ENCODE measurements at regions not wholly inside any gene's neighbourhood (a gene's known extent, or its start where the extent isn't known, plus 50 kb on each side); places are given as distances from the start of the nearest gene placed in this dataset.

DNA sequence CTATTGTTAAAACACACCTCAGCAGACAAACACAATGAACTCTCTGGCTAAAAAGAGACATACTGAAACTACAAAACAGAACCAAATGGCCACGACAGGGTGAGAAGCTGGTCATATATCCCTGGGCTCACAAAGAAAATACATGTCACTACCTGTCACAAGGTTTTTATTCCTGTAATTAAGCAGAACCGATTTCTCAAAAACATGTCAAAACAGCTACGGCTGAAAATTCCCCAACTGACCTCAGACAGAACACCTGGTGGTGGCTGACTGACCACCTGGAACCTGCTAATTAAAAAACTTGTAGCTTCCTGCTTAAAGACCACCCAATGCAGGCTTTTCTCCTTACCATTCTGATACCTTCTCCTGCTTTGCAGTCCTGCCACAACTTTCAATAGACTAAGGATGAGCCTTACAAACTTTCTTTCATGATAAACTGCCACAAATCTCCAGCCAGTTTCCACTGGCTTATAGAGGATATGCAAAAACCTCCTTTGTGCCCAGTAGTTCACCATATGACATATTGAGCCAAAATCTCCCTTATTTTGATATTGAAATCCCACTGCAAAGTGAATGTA lies 571.9 kb downstream of the SPOCK3 start:
- intact Hi-C loops (cut with micrococcal nuclease) (no loop called here), dilution Hi-C loops (cut with HindIII; ENCODE audit: low sequenced_read_pairs, unreplicated experiment) (no loop called here), in situ Hi-C loops (cut with MboI; ENCODE audit: low sequenced_read_pairs) (no loop called here)
- Histone ChIP-seq H3K4me3 (ENCODE audit: insufficient read depth, low read depth, low read length) (no peak overlapping the region), H3K23ac (ENCODE audit: low read depth, low read length) (no peak overlapping the region), H4K5ac (ENCODE audit: low read depth, low read length) (no peak overlapping the region), H3K18ac (ENCODE audit: low read depth, low read length) (no peak overlapping the region), H4K91ac (ENCODE audit: insufficient read depth, low read depth, low read length) (no peak overlapping the region), H2BK5ac (ENCODE audit: low read depth, low read length, poor library complexity, severe bottlenecking) (no peak overlapping the region), H3K9me1 (ENCODE audit: insufficient read depth, low read length) (no peaks in the 10 kb centered on the region), H3K4ac (ENCODE audit: low read depth, low read length) (no peak overlapping the region), H3K14ac (replicated peaks; ENCODE audit: low read depth, low read length) (no peak overlapping the region), H2AFZ (replicated peaks; ENCODE audit: low read length, poor library complexity) (no peak overlapping the region), H2AK9ac (replicated peaks; ENCODE audit: low read depth, low read length, poor library complexity) (no peak overlapping the region), H2BK120ac (ENCODE audit: low read depth, low read length) (no peak overlapping the region), H3K79me1 (ENCODE audit: low read depth in 1 of 2, low read length in 2 of 2) (no peaks in the 10 kb centered on the region), H4K20me1 (ENCODE audit: insufficient read depth, low read length) (no peaks in the 10 kb centered on the region), H3K56ac (ENCODE audit: extremely low read depth, insufficient read depth, low read length) (no peak overlapping the region), H2BK15ac (ENCODE audit: low read depth, low read length) (no peak overlapping the region), H3K9ac (ENCODE audit: low read depth, low read length) (no peak overlapping the region), H2BK20ac (ENCODE audit: low read depth, low read length) (no peak overlapping the region), H3K9me3 (ENCODE audit: control insufficient read depth, insufficient read depth, low read length) (no peaks in the 10 kb centered on the region), H2AK5ac (ENCODE audit: low read depth, low read length) (no peak overlapping the region), H3K36me3 (ENCODE audit: control insufficient read depth, insufficient read depth, low read length) (no peaks in the 10 kb centered on the region), H3K4me1 (ENCODE audit: control insufficient read depth, insufficient read depth, low read length) (no peaks in the 10 kb centered on the region), H3K27me3 (ENCODE audit: control insufficient read depth, insufficient read depth, low read length) (no peaks in the 10 kb centered on the region), H3K27ac (ENCODE audit: insufficient read depth, low read length) (no peak overlapping the region), H4K8ac (ENCODE audit: low read depth in 2 of 2, low read length in 2 of 2) (no peak overlapping the region), H3K4me2 (ENCODE audit: low read depth, low read length) (no peak overlapping the region)
- no peak for DNase-seq
- ATAC-seq (ENCODE audit: low read depth), result no peak
- TF ChIP-seq RAD21 (IDR thresholded peaks at IDR 0.05; ENCODE audit: low read length) (no peak), FOS (IDR thresholded peaks at IDR 0.05; ENCODE audit: low read depth, low read length) (no peak), RCOR1 (IDR thresholded peaks at IDR 0.05; ENCODE audit: insufficient replicate concordance, low read length) (no peak), CHD1 (IDR thresholded peaks at IDR 0.05; ENCODE audit: low read depth, low read length) (no peak), BHLHE40 (IDR thresholded peaks at IDR 0.05; ENCODE audit: low read depth, low read length) (no peak), MAZ (IDR thresholded peaks at IDR 0.05; ENCODE audit: borderline replicate concordance, low read depth, low read length) (no peak), CEBPB (IDR thresholded peaks at IDR 0.05; ENCODE audit: low read depth, low read length) (no peak), RFX5 (IDR thresholded peaks at IDR 0.05; ENCODE audit: low read depth, low read length) (no peak), MXI1 (IDR thresholded peaks at IDR 0.05; ENCODE audit: borderline replicate concordance, low read depth, low read length) (no peak), POLR2A (IDR thresholded peaks at IDR 0.05; ENCODE audit: low read depth, low read length) (no peak), SMC3 (IDR thresholded peaks at IDR 0.05; ENCODE audit: low read depth, low read length) (no peak), NFE2L2 (IDR thresholded peaks at IDR 0.05; ENCODE audit: low read depth, low read length) (no peak), MAFK (IDR thresholded peaks at IDR 0.05; ENCODE audit: low read depth, low read length) (no peak)
- TF ChIP-seq, protein P1, sequence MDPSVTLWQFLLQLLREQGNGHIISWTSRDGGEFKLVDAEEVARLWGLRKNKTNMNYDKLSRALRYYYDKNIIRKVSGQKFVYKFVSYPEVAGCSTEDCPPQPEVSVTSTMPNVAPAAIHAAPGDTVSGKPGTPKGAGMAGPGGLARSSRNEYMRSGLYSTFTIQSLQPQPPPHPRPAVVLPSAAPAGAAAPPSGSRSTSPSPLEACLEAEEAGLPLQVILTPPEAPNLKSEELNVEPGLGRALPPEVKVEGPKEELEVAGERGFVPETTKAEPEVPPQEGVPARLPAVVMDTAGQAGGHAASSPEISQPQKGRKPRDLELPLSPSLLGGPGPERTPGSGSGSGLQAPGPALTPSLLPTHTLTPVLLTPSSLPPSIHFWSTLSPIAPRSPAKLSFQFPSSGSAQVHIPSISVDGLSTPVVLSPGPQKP (IDR thresholded peaks at IDR 0.05; ENCODE audit: borderline replicate concordance, low read depth, low read length), result no peak
- TF ChIP-seq, protein P2, sequence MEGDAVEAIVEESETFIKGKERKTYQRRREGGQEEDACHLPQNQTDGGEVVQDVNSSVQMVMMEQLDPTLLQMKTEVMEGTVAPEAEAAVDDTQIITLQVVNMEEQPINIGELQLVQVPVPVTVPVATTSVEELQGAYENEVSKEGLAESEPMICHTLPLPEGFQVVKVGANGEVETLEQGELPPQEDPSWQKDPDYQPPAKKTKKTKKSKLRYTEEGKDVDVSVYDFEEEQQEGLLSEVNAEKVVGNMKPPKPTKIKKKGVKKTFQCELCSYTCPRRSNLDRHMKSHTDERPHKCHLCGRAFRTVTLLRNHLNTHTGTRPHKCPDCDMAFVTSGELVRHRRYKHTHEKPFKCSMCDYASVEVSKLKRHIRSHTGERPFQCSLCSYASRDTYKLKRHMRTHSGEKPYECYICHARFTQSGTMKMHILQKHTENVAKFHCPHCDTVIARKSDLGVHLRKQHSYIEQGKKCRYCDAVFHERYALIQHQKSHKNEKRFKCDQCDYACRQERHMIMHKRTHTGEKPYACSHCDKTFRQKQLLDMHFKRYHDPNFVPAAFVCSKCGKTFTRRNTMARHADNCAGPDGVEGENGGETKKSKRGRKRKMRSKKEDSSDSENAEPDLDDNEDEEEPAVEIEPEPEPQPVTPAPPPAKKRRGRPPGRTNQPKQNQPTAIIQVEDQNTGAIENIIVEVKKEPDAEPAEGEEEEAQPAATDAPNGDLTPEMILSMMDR (conservative IDR thresholded peaks at IDR 0.05; ENCODE audit: low read depth, low read length), result no peak
- TF ChIP-seq, protein P3, sequence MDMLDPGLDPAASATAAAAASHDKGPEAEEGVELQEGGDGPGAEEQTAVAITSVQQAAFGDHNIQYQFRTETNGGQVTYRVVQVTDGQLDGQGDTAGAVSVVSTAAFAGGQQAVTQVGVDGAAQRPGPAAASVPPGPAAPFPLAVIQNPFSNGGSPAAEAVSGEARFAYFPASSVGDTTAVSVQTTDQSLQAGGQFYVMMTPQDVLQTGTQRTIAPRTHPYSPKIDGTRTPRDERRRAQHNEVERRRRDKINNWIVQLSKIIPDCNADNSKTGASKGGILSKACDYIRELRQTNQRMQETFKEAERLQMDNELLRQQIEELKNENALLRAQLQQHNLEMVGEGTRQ (IDR thresholded peaks at IDR 0.05; ENCODE audit: low read depth, low read length), result no peak
- no CpG with 5 or more reads among the region's 3 CpGs for whole genome bisulfite sequencing, 2 experiments (ENCODE audit: extremely low coverage in 2 of 2, insufficient read length in 1 of 2)
- ChIA-PET CTCF (no interaction called here), POLR2A (ENCODE audit: unreplicated experiment) (no interaction called here)
- BruUV-seq (replicated peaks), result no TSS peak

All from IMR-90 (cell line).